HepG2 (cell line): ENCODE measurements at regions not wholly inside any gene's neighbourhood (a gene's known extent, or its start where the extent isn't known, plus 50 kb on each side); places are given as distances from the start of the nearest gene placed in this dataset.

ENCODE experiments used
- ATAC-seq: fragments of 200-7000 bp; cut with Tn5 transposase; 3 replicates; pipeline ENCODE4 v1.9.1; 2020; ENCODE audit warnings: mild to moderate bottlenecking, moderate library complexity
- BruUV-seq: library from RNA; stranded (reverse); fragments of 400-500 nt; replicated peaks from 2 replicates; lab custom pipeline; 2021; lab: Mats Ljungman, UMichigan
- CTCF ChIA-PET: fragments of 300-600 bp; formaldehyde crosslinking; extraction: SDS; loops from one replicate; lab custom pipeline; 2021; ENCODE audit warnings: low total read pairs, inconsistent platforms, low intra/inter-chr PET ratio; lab: Yijun Ruan, JAX
- POLR2A ChIA-PET: fragments of 350-600 bp; sonication (Branson Sonifier 250); formaldehyde crosslinking; loops from one replicate; lab custom pipeline; 2020; ENCODE audit warnings: antibody characterized with exemption, inconsistent platforms; lab: Yijun Ruan, JAX
- DNase-seq: peaks from one replicate; pipeline ENCODE4 v3.0.0-alpha.2; 2015; ENCODE audit warnings: low spot score
- FAIRE-seq: peaks from 3 replicates; lab custom pipeline; 2011; peaks lifted over from hg19 to GRCh38; lab: Jason Lieb, UNC
- H2AFZ ChIP-seq: one replicate; pipeline ENCODE4 v1.6.1; 2011; ENCODE audit warnings: low read length, inconsistent platforms
- H3K27ac ChIP-seq: fragments of 300-600 bp; 3 replicates; pipeline ENCODE4 v1.8.0; 2011; ENCODE audit warnings: mixed run types, mild to moderate bottlenecking, mixed read lengths, low read length, inconsistent platforms; ENCODE audit not compliant: insufficient read depth; ENCODE audit errors: extremely low read length
- H3K27me3 ChIP-seq, 2 experiments: fragments of 200-600 bp in 1 of 2; 2 replicates in 1 of 2; 3 replicates in 1 of 2; pipeline versions ENCODE4 v1.6.0 to v1.8.0; 2011; ENCODE audit warnings: low read length in 2 of 2, mild to moderate bottlenecking in 2 of 2, moderate library complexity in 2 of 2, inconsistent platforms in 1 of 2; ENCODE audit not compliant: insufficient read depth in 2 of 2, control insufficient read depth in 1 of 2
- H3K36me3 ChIP-seq, 2 experiments: fragments of 200-600 bp in 1 of 2; replicated peaks in 1 of 2; 2 replicates in 1 of 2; 3 replicates in 1 of 2; pipeline versions ENCODE4 v1.5.1 to v1.8.0; 2011; ENCODE audit warnings: low read length in 2 of 2, inconsistent platforms in 1 of 2; ENCODE audit not compliant: insufficient read depth in 2 of 2, control insufficient read depth in 1 of 2
- H3K4me1 ChIP-seq: 2 replicates; pipeline ENCODE4 v1.5.1; 2012; ENCODE audit warnings: low read length, inconsistent platforms; ENCODE audit not compliant: insufficient read depth
- H3K4me2 ChIP-seq: 2 replicates; pipeline ENCODE4 v1.6.0; 2011; ENCODE audit warnings: low read depth, low read length, inconsistent platforms
- H3K4me3 ChIP-seq, 3 experiments: fragments of 200-600 bp in 1 of 3; sonication (generic), shearing (Covaris generic) in 1 of 3; replicated peaks in 1 of 3; 2 replicates each; pipeline ENCODE4 v1.5.1; 2011 to 2016; ENCODE audit warnings: low read length in 3 of 3, inconsistent platforms in 2 of 3, low read depth in 2 of 3, mild to moderate bottlenecking in 2 of 3, control low read depth in 1 of 3, mixed read lengths in 1 of 3; ENCODE audit not compliant: insufficient read depth in 1 of 3
- H3K79me2 ChIP-seq: one replicate; pipeline ENCODE4 v1.6.1; 2011; ENCODE audit warnings: low read length, inconsistent platforms; ENCODE audit not compliant: insufficient read depth
- H3K9ac ChIP-seq: 2 replicates; pipeline ENCODE4 v1.6.0; 2011; ENCODE audit warnings: mild to moderate bottlenecking, low read depth, low read length, inconsistent platforms; ENCODE audit not compliant: insufficient read depth
- H3K9me3 ChIP-seq: 2 replicates; pipeline ENCODE4 v1.5.1; 2012; ENCODE audit warnings: mild to moderate bottlenecking, low read length
- H4K20me1 ChIP-seq: 2 replicates; pipeline ENCODE4 v1.6.0; 2011; ENCODE audit warnings: inconsistent platforms, mild to moderate bottlenecking, low read length, moderate library complexity; ENCODE audit not compliant: insufficient read depth
- KDM5B ChIP-seq: sonication (generic); formaldehyde crosslinking; IDR thresholded peaks from 2 replicates; pipeline ENCODE4 v1.4.0; 2020; ENCODE audit warnings: missing genetic modification reagents, mild to moderate bottlenecking, borderline replicate concordance
- KLF16 ChIP-seq, 2 experiments: sonication (generic) in 1 of 2; formaldehyde crosslinking in 1 of 2; IDR thresholded peaks; 2 replicates each; pipeline versions ENCODE4 v1.6.1 to v1.8.0; 2016 to 2023; ENCODE audit warnings: missing genetic modification reagents in 2 of 2, missing compliant biosample characterization in 1 of 2
- PCBP2 ChIP-seq: fragments of 200-400 bp; formaldehyde crosslinking; optimal IDR thresholded peaks from 2 replicates; pipeline ENCODE3; 2018; ENCODE audit warnings: low read length, low read depth; ENCODE audit not compliant: poor library complexity, severe bottlenecking
- SP140L ChIP-seq: sonication (generic); formaldehyde crosslinking; IDR thresholded peaks from 2 replicates; pipeline ENCODE4 v1.4.0; 2020; ENCODE audit warnings: missing genetic modification reagents, borderline replicate concordance
- ZBTB10 ChIP-seq: sonication (generic); formaldehyde crosslinking; IDR thresholded peaks from 2 replicates; pipeline ENCODE4 v1.4.0; 2020; ENCODE audit warnings: missing genetic modification reagents, borderline replicate concordance
- ZNF343 ChIP-seq: sonication (generic); formaldehyde crosslinking; IDR thresholded peaks from 2 replicates; pipeline ENCODE4 v1.4.0; 2020; ENCODE audit warnings: mild to moderate bottlenecking, missing genetic modification reagents
- ZNF557 ChIP-seq: sonication (generic); formaldehyde crosslinking; IDR thresholded peaks from 2 replicates; pipeline ENCODE4 v1.4.0; 2020; ENCODE audit warnings: missing genetic modification reagents
- WGBS: methylation state at CpG from one replicate; pipeline ENCODE4 v1.1.6; 2017; ENCODE audit warnings: low lambda C conversion rate; 5-methylcytosine and 5-hydroxymethylcytosine counted together
- in situ Hi-C: cut with HindIII; loops from 2 replicates; pipeline ENCODE4 v1.10.0; 2017; ENCODE audit warnings: low pct_unique_long_range_greater_than_20kb; ENCODE audit not compliant: extremely low pct_ligation_motif_present
- intact Hi-C: fragments of 100-400 bp; cut with micrococcal nuclease; formaldehyde crosslinking; loops from one replicate; pipeline ENCODE4 v1.10.0; 2022; ENCODE audit not compliant: unreplicated experiment
- TF ChIP-seq, protein P1 (sequence below): sonication (generic); formaldehyde crosslinking; IDR thresholded peaks from 2 replicates; pipeline ENCODE4 v1.4.0; 2020; ENCODE audit warnings: mild to moderate bottlenecking, missing genetic modification reagents

GRCh38 chr13:105573136-105573535 is 962.3 kb downstream of the EFNB2 start:
- Histone ChIP-seq H4K20me1 (no peaks in the 10 kb centered on the region), H3K36me3 (no peaks in the 10 kb centered on the region), H3K9ac (no peak overlapping the region), H3K4me2 (no peak overlapping the region), H3K9me3 (peaks cover 62% of the 10 kb centered on the region), H3K27ac (no peak overlapping the region), H3K4me1 (no peaks in the 10 kb centered on the region), H3K27me3 (no peaks in the 10 kb centered on the region), H2AFZ (no peak overlapping the region), H3K4me3 (no peak overlapping the region), H3K79me2 (no peaks in the 10 kb centered on the region)
- DNase-seq (no peak), ATAC-seq (no peak), FAIRE-seq (no peak)
- TF ChIP-seq SP140L (CRISPR knock-in tag) (no peak), KLF16 (CRISPR knock-in tag; IDR thresholded peaks at IDR 0.05) (no peak), KDM5B (CRISPR knock-in tag) (no peak), PCBP2 (no peak), ZBTB10 (CRISPR knock-in tag) (no peak), ZNF557 (CRISPR knock-in tag) (no peak), ZNF343 (CRISPR knock-in tag) (no peak)
- TF ChIP-seq, protein P1, sequence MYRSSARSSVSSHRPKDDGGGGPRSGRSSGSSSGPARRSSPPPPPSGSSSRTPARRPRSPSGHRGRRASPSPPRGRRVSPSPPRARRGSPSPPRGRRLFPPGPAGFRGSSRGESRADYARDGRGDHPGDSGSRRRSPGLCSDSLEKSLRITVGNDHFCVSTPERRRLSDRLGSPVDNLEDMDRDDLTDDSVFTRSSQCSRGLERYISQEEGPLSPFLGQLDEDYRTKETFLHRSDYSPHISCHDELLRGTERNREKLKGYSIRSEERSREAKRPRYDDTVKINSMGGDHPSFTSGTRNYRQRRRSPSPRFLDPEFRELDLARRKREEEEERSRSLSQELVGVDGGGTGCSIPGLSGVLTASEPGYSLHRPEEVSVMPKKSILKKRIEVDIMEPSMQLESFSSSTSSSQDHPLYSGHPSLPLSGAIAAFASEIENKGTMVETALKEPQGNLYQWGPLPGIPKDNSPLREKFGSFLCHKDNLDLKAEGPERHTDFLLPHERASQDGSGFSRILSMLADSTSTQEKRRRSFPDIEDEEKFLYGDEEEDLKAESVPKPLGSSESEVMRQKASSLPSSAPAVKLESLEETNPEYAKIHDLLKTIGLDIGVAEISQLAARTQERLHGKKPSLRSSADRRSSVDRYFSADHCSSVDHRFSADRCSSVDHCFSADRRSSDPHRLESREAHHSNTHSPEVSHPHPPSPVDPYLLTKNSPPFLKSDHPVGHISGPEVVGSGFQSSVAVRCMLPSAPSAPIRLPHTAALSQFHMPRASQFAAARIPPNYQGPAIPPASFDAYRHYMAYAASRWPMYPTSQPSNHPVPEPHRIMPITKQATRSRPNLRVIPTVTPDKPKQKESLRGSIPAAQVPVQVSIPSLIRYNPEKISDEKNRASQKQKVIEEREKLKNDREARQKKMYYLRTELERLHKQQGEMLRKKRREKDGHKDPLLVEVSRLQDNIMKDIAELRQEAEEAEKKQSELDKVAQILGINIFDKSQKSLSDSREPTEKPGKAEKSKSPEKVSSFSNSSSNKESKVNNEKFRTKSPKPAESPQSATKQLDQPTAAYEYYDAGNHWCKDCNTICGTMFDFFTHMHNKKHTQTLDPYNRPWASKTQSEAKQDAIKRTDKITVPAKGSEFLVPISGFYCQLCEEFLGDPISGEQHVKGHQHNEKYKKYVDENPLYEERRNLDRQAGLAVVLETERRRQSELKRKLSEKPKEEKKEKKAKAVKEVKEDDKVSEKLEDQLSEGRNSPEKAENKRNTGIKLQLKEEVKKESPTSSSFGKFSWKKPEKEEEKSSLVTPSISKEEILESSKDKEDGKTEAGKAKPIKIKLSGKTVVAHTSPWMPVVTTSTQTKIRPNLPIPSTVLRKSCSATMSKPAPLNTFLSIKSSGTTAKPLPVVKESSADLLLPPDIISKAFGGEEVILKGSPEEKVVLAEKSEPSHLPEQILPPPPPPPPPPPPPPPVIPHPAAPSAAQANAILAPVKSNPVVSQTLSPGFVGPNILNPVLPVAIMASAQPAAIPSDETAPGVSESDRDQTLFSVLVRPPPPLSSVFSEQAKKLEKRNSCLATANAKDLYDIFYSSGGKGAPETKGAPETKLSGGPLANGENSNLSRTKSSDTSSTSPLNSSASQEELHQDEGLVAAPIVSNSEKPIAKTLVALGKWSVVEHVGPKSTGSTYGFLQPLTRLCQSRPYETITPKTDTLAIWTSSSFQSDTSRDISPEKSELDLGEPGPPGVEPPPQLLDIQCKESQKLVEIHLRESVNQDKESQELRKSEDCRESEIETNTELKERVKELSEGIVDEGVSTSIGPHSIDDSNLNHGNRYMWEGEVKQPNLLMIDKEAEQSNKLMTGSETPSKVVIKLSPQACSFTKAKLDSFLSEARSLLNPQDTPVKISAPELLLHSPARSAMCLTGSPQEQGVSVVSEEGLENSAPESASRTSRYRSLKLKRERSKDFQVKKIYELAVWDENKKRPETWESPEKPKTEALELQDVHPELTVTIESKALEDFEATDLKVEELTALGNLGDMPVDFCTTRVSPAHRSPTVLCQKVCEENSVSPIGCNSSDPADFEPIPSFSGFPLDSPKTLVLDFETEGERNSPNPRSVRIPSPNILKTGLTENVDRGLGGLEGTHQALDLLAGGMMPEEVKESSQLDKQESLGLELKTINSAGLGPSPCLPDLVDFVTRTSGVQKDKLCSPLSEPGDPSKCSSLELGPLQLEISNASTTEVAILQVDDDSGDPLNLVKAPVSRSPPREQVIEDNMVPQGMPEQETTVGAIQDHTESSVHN (CRISPR knock-in tag) = no peak
- in situ Hi-C loops (no loop called here), intact Hi-C loops (no loop called here)
- ChIA-PET CTCF (no interaction called here), POLR2A (no interaction called here)
- no TSS peak for BruUV-seq
- 29% methylated on average over 1 of the region's 1 CpG for WGBS
